ENCODE measurements at regions not wholly inside any gene's neighbourhood (a gene's known extent, or its start where the extent isn't known, plus 50 kb on each side); places are given as distances from the start of the nearest gene placed in this dataset.

- TF ChIP-seq POLR2A (IDR thresholded peaks at IDR 0.05) (no peak), CTCF (IDR thresholded peaks at IDR 0.05 in 4 of 5, conservative IDR thresholded peaks at IDR 0.05 in 1 of 5) (no peak)
Observed at GRCh38 chr5:98442448-98442847, 331.0 kb upstream of the RGMB start.

Measured in gastrocnemius medialis (tissue), 4 donors.